Omental fat pad (tissue), 3 donors: ENCODE measurements at regions not wholly inside any gene's neighbourhood (a gene's known extent, or its start where the extent isn't known, plus 50 kb on each side); places are given as distances from the start of the nearest gene placed in this dataset.

Experiments
- ATAC-seq: fragments of 150-250 bp; one replicate; pipeline ENCODE4 v1.9.1; 2016; ENCODE audit warnings: mild to moderate bottlenecking, moderate library complexity; ENCODE audit not compliant: low FRiP score
- DNase-seq: peaks from one replicate; pipeline ENCODE4 v3.0.0-alpha.2; 2019; ENCODE audit warnings: low spot score
- CTCF ChIP-seq, 3 donors: fragments of 450-650 bp; IDR thresholded peaks; one replicate each; pipeline ENCODE4 v1.5.1; 2016 to 2017; ENCODE audit warnings: antibody characterized with exemption in 3 of 3, mild to moderate bottlenecking in 3 of 3, moderate library complexity in 2 of 3

GRCh38 chr10:107771066-107771465 lies 606.6 kb upstream of the SORCS1 start:
- ATAC-seq (no peak), DNase-seq (no peak)
- no peak for TF ChIP-seq CTCF (IDR thresholded peaks at IDR 0.05)

DNA sequence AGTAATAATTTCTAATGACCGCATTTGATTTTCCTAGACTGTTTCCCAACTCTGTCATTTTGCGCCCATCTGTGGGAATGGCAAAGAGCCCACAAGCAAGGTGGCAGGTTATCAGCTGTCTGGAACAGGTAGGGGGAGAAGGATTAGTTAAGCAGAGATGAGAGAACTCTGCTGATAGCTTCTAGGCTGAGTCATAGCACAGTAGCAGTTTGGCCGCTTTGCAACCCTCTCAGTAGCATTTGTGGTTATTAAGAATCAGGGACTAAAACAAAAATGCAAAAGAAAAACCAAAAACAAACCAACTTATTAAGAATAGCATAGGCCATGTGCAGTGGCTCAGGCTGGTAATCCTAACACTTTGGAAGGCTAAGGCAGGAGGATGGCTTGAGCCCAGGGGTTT lies 602.7 kb upstream of the SORCS1 start:
- TF ChIP-seq CTCF (IDR thresholded peaks at IDR 0.05) = no peak
- ATAC-seq = no peak
- no peak for DNase-seq

DNA sequence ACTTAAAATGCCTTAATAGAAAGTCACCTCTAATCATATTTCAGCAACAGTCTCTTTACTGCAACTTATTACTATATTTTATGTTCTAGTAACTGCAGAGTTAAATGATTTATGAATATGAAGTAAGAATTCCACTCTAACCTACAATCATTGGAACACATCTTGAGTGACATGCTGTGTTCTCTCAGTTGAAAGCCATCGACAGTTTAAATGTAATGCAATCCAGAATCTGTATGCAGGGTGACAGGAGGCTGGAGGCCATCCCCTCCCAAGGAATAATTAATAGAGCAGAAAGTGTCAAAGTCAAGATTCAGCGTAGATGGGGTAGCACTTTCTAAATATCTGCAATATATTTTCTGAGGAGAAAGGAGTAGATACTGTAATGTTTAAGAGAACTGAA lies 590.3 kb upstream of the SORCS1 start:
- TF ChIP-seq CTCF (IDR thresholded peaks at IDR 0.05) = no peak
- ATAC-seq = no peak
- DNase-seq = no peak

DNA sequence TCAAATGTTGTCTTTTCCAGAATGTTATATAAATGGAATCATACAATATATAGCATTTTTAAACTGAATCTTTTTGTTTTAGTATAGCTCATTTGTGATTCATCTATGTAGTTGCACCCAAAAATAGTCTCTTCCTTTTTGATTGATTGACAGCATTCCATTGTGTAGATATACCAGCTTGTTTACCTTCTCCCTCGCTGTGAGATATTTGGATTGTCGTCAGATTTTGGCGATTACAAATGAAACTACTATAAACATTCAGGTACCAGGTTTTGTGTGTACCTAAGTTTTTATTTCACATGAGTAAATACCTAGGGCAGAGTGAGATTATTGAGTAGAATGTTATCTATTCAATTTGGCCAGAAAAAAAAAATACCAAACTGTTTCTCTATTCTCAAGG lies 584.7 kb upstream of the SORCS1 start:
- DNase-seq = no peak
- TF ChIP-seq CTCF (IDR thresholded peaks at IDR 0.05) = no peak
- ATAC-seq = no peak

DNA sequence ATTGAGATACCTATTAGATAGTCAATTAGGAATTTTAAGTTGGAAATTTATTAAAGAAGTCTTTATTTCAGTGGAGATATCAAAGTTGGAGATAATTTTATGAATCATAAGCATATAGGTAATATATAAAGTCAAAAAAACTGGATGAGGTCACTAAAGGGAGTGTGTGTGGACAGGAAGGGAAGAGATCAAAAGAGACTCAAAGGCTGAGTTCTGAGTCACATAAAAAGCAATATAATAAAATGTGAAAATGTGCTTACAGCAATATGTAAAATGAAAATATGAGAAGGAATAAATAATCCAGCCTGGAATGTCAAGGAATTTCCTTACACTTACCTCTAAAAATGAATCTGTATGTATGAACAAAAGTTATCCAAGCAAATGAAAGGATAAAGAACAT lies 583.3 kb upstream of the SORCS1 start:
- no peak for ATAC-seq

DNA sequence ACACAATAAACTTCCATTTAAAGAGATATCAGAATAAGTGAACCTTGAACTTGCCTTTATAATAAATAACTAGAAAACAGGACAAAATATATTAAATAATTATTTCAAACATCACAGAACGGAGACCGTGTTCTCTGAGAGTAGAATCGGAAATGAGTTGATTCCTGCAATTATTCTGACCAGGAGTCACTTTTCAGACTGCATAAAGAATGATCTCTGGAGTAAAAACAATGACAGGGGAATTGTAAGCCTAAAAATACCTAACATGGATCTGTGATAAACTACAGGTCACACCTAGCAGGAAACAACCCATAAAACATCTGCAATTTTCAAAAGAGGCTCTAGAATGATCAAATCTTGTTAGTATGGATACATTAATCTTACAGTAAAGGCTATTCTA lies 577.5 kb upstream of the SORCS1 start:
- no peak for TF ChIP-seq CTCF (IDR thresholded peaks at IDR 0.05)
- no peak for ATAC-seq
- DNase-seq = no peak

More for the DNA sequence above, 583.3 kb upstream of the SORCS1 start:
- DNase-seq = no peak
- TF ChIP-seq CTCF (IDR thresholded peaks at IDR 0.05) = no peak

GRCh38 chr10:107740962-107741690 lies 576.6 kb upstream of the SORCS1 start:
- DNase-seq = no peak
- TF ChIP-seq CTCF (IDR thresholded peaks at IDR 0.05) = no peak
- no peak for ATAC-seq
